ENCODE measurements at regions not wholly inside any gene's neighbourhood (a gene's known extent, or its start where the extent isn't known, plus 50 kb on each side); places are given as distances from the start of the nearest gene placed in this dataset.

- H3K27ac ChIP-seq = no peak overlapping the region
- DNase-seq = no peak
- H3K36me3 ChIP-seq = no peaks in the 10 kb centered on the region
- no peaks in the 10 kb centered on the region for H3K9me3 ChIP-seq
- no peaks in the 10 kb centered on the region for H3K4me1 ChIP-seq
- intact Hi-C loops (cut with DNase I; ENCODE audit: low total_unique reads) = no loop called here
- H3K4me3 ChIP-seq = no peak overlapping the region
- no peaks in the 10 kb centered on the region for H3K27me3 ChIP-seq
- no peak for TF ChIP-seq POLR2A (IDR thresholded peaks at IDR 0.05)
- TF ChIP-seq, protein P1, sequence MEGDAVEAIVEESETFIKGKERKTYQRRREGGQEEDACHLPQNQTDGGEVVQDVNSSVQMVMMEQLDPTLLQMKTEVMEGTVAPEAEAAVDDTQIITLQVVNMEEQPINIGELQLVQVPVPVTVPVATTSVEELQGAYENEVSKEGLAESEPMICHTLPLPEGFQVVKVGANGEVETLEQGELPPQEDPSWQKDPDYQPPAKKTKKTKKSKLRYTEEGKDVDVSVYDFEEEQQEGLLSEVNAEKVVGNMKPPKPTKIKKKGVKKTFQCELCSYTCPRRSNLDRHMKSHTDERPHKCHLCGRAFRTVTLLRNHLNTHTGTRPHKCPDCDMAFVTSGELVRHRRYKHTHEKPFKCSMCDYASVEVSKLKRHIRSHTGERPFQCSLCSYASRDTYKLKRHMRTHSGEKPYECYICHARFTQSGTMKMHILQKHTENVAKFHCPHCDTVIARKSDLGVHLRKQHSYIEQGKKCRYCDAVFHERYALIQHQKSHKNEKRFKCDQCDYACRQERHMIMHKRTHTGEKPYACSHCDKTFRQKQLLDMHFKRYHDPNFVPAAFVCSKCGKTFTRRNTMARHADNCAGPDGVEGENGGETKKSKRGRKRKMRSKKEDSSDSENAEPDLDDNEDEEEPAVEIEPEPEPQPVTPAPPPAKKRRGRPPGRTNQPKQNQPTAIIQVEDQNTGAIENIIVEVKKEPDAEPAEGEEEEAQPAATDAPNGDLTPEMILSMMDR (IDR thresholded peaks at IDR 0.05) = no peak
Measured at GRCh38 chr10:31192475-31192874, 126.5 kb upstream of the ZEB1 start.

DNA sequence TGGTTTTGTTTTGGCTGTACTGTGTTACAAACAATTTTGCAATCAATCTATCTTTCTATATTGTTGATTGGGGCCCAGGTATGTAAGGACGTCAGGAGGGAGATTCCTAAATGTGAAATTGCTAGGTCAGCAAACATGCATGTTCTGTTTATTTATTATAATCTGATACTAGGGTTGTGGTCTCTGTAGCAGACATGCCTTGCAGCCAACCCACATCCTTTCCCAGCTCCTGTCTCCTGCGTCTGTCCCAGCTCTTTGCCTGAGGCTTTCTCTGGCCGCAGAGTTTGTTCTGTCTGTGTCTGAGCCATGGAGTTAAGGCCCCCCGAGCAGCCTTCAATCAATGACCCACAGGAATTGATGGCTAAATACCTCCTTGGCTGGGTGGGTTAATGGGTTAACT, 124.0 kb upstream of the ZEB1 start:
- no peaks in the 10 kb centered on the region for H3K9me3 ChIP-seq
- H3K4me1 ChIP-seq = no peaks in the 10 kb centered on the region
- no peak overlapping the region for H3K27ac ChIP-seq
- H3K4me3 ChIP-seq = no peak overlapping the region
- no peaks in the 10 kb centered on the region for H3K27me3 ChIP-seq
- H3K36me3 ChIP-seq = no peaks in the 10 kb centered on the region
- intact Hi-C loops (cut with DNase I; ENCODE audit: low total_unique reads) = no loop called here
- no peak for DNase-seq
- TF ChIP-seq, protein P1 (IDR thresholded peaks at IDR 0.05) = no peak
- no peak for TF ChIP-seq POLR2A (IDR thresholded peaks at IDR 0.05)

DNA sequence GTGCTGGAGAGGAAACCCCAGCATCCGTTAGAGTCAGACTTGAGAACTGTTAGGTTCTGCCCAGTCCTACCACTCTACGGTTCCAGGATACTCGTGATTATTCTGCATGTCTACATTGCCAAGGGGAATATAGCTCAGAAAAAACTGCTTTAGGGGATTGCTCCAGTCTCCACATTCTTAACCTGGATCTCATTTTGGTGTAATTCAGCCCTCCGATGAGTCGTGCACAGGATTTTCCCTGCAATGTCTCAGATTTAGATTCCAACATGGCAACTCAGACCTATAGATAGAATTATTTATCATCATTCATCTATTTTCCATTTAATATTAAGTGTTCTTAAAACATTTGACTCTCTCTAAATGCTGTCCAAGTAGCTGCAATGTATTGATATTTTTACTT, 121.1 kb upstream of the ZEB1 start:
- Histone ChIP-seq H3K4me3 (no peak overlapping the region), H3K36me3 (no peaks in the 10 kb centered on the region), H3K27ac (no peak overlapping the region), H3K27me3 (no peaks in the 10 kb centered on the region), H3K4me1 (no peaks in the 10 kb centered on the region), H3K9me3 (no peaks in the 10 kb centered on the region)
- intact Hi-C loops (cut with DNase I; ENCODE audit: low total_unique reads) = no loop called here
- TF ChIP-seq, protein P1 (IDR thresholded peaks at IDR 0.05) = no peak
- TF ChIP-seq POLR2A (IDR thresholded peaks at IDR 0.05) = no peak
- DNase-seq = no peak

GRCh38 chr10:31204090-31204489, 114.9 kb upstream of the ZEB1 start:
- Histone ChIP-seq H3K4me1 (no peaks in the 10 kb centered on the region), H3K27me3 (no peaks in the 10 kb centered on the region), H3K4me3 (no peak overlapping the region), H3K27ac (no peak overlapping the region), H3K36me3 (no peaks in the 10 kb centered on the region), H3K9me3 (no peaks in the 10 kb centered on the region)
- intact Hi-C loops (cut with DNase I; ENCODE audit: low total_unique reads) = no loop called here
- DNase-seq = no peak
- TF ChIP-seq POLR2A (IDR thresholded peaks at IDR 0.05) = no peak
- TF ChIP-seq, protein P1 (IDR thresholded peaks at IDR 0.05) = no peak

- H3K36me3 ChIP-seq = no peaks in the 10 kb centered on the region
- no peaks in the 10 kb centered on the region for H3K9me3 ChIP-seq
- intact Hi-C loops (cut with DNase I; ENCODE audit: low total_unique reads) = no loop called here
- TF ChIP-seq, protein P1 (IDR thresholded peaks at IDR 0.05) = no peak
- no peak for TF ChIP-seq POLR2A (IDR thresholded peaks at IDR 0.05)
- H3K27ac ChIP-seq = no peak overlapping the region
- H3K27me3 ChIP-seq = no peaks in the 10 kb centered on the region
- DNase-seq = no peak
- no peaks in the 10 kb centered on the region for H3K4me1 ChIP-seq
- no peak overlapping the region for H3K4me3 ChIP-seq
Measured at GRCh38 chr10:31207636-31208035, 111.4 kb upstream of the ZEB1 start.

Data from uterus (tissue), 3 donors.